ENCODE measurements at regions not wholly inside any gene's neighbourhood (a gene's known extent, or its start where the extent isn't known, plus 50 kb on each side); places are given as distances from the start of the nearest gene placed in this dataset.

GRCh38 chr10:36612436-36612835 is 513.0 kb upstream of the ANKRD30A start:
- no peak for DNase-seq

- no peak for DNase-seq
These were observed 516.5 kb upstream of the ANKRD30A start for GRCh38 chr10:36608866-36609265.

- no peak for DNase-seq
These were observed 517.1 kb upstream of the ANKRD30A start for GRCh38 chr10:36608251-36608650.

- DNase-seq: no peak
These were observed 519.1 kb upstream of the ANKRD30A start for GRCh38 chr10:36606234-36606839.

- no peak for DNase-seq
These were observed 521.1 kb upstream of the ANKRD30A start for GRCh38 chr10:36604316-36604715.

- DNase-seq: no peak
These were observed 521.7 kb upstream of the ANKRD30A start for GRCh38 chr10:36603688-36604087.

GRCh38 chr10:36602374-36602773 is 523.0 kb upstream of the ANKRD30A start:
- DNase-seq: no peak

- DNase-seq: no peak
These were observed 527.6 kb upstream of the ANKRD30A start for GRCh38 chr10:36597756-36598320.

- no peak for DNase-seq
These were observed 532.4 kb upstream of the ANKRD30A start for GRCh38 chr10:36592964-36593363.

GRCh38 chr10:36591436-36591835 is 534.0 kb upstream of the ANKRD30A start:
- DNase-seq: no peak

- no peak for DNase-seq
These were observed 541.7 kb upstream of the ANKRD30A start for GRCh38 chr10:36583690-36584089.

- no peak for DNase-seq
These were observed 544.2 kb upstream of the ANKRD30A start for GRCh38 chr10:36581237-36581636.

GRCh38 chr10:36578306-36578705 is 547.1 kb upstream of the ANKRD30A start:
- no peak for DNase-seq

- DNase-seq: no peak
These were observed 548.3 kb upstream of the ANKRD30A start for GRCh38 chr10:36577126-36577525.

GRCh38 chr10:36574207-36574606 is 551.2 kb upstream of the ANKRD30A start:
- no peak for DNase-seq

GRCh38 chr10:36573246-36573645 is 552.2 kb upstream of the ANKRD30A start:
- no peak for DNase-seq

- no peak for DNase-seq
These were observed 561.0 kb upstream of the ANKRD30A start for GRCh38 chr10:36564433-36564832.

- DNase-seq: no peak
These were observed 565.7 kb upstream of the ANKRD30A start for GRCh38 chr10:36559412-36560400.

- no peak for DNase-seq
These were observed 568.9 kb upstream of the ANKRD30A start for GRCh38 chr10:36556468-36556867.

GRCh38 chr10:36555036-36555435 is 570.4 kb upstream of the ANKRD30A start:
- DNase-seq: no peak

GRCh38 chr10:36547965-36548364 is 577.4 kb upstream of the ANKRD30A start:
- no peak for DNase-seq

- no peak for DNase-seq
These were observed 582.9 kb upstream of the ANKRD30A start for GRCh38 chr10:36542493-36542892.

- no peak for DNase-seq
These were observed 584.8 kb upstream of the ANKRD30A start for GRCh38 chr10:36540611-36541010.
